Liver (tissue), 8 donors: ENCODE measurements at regions not wholly inside any gene's neighbourhood (a gene's known extent, or its start where the extent isn't known, plus 50 kb on each side); places are given as distances from the start of the nearest gene placed in this dataset.

Experiments used
- DNase-seq: peaks from one replicate; pipeline ENCODE4 v3.0.0-alpha.2; 2017; ENCODE audit warnings: low spot score
- H3K27ac ChIP-seq, 2 donors: one replicate each; pipeline ENCODE4 v1.7.0; 2013; ENCODE audit warnings: inconsistent platforms in 2 of 2, low read length in 2 of 2, control low read depth in 1 of 2, low read depth in 1 of 2, mild to moderate bottlenecking in 1 of 2
- H3K27me3 ChIP-seq, 4 donors: one replicate each; pipeline versions ENCODE4 v1.6.1 to v1.7.0; 2013; ENCODE audit warnings: low read length in 3 of 4, inconsistent platforms in 1 of 4, mild to moderate bottlenecking in 1 of 4, moderate library complexity in 1 of 4; ENCODE audit not compliant: control insufficient read depth in 4 of 4, insufficient read depth in 4 of 4
- H3K36me3 ChIP-seq, 4 donors: one replicate each; pipeline versions ENCODE4 v1.6.1 to v1.7.0; 2013; ENCODE audit warnings: low read length in 3 of 4, mild to moderate bottlenecking in 3 of 4, low read depth in 1 of 4, moderate library complexity in 1 of 4; ENCODE audit not compliant: control insufficient read depth in 4 of 4, insufficient read depth in 3 of 4
- H3K4me1 ChIP-seq, 4 donors: one replicate each; pipeline versions ENCODE4 v1.6.1 to v1.7.0; 2013; ENCODE audit warnings: low read length in 3 of 4, mild to moderate bottlenecking in 3 of 4, moderate library complexity in 1 of 4; ENCODE audit not compliant: control insufficient read depth in 4 of 4, insufficient read depth in 4 of 4
- H3K4me3 ChIP-seq, 3 donors: one replicate each; pipeline versions ENCODE4 v1.6.1 to v1.7.0; 2013; ENCODE audit warnings: low read length in 3 of 3, control low read depth in 1 of 3, low read depth in 1 of 3, mild to moderate bottlenecking in 1 of 3
- H3K9ac ChIP-seq, 2 donors: one replicate each; pipeline ENCODE4 v1.7.0; 2013; ENCODE audit warnings: low read length in 2 of 2, mild to moderate bottlenecking in 2 of 2, moderate library complexity in 2 of 2, control low read depth in 1 of 2, low read depth in 1 of 2
- H3K9me3 ChIP-seq, 4 donors: one replicate each; pipeline versions ENCODE4 v1.6.1 to v1.7.0; 2013; ENCODE audit warnings: low read length in 3 of 4; ENCODE audit not compliant: control insufficient read depth in 4 of 4
- CTCF ChIP-seq: fragments of 150-350 bp; IDR thresholded peaks from 2 replicates; pipeline ENCODE4 v1.5.1; 2017; ENCODE audit warnings: improper control_type of control experiment, low read depth, low read length; ENCODE audit not compliant: missing input control
- FOXA1 ChIP-seq: IDR thresholded peaks from 2 replicates; pipeline ENCODE4 v1.6.1; 2016; ENCODE audit warnings: antibody characterized with exemption
- GABPA ChIP-seq, 2 donors: IDR thresholded peaks in 1 of 2; conservative IDR thresholded peaks in 1 of 2; 2 replicates each; pipeline ENCODE4 v1.6.1; 2016; ENCODE audit warnings: antibody characterized with exemption in 2 of 2, mild to moderate bottlenecking in 1 of 2, moderate library complexity in 1 of 2
- HNF4G ChIP-seq: IDR thresholded peaks from 2 replicates; pipeline ENCODE4 v1.6.1; 2016; ENCODE audit warnings: antibody characterized with exemption
- MAX ChIP-seq: IDR thresholded peaks from 2 replicates; pipeline ENCODE4 v1.6.1; 2016; ENCODE audit warnings: antibody characterized with exemption
- RAD21 ChIP-seq, 2 donors: IDR thresholded peaks; 2 replicates each; pipeline ENCODE4 v1.6.1; 2016; ENCODE audit warnings: antibody characterized with exemption in 2 of 2, mild to moderate bottlenecking in 2 of 2
- REST ChIP-seq: IDR thresholded peaks from 2 replicates; pipeline ENCODE4 v1.6.1; 2016; ENCODE audit warnings: antibody characterized with exemption, mild to moderate bottlenecking
- RXRA ChIP-seq, 2 donors: IDR thresholded peaks; 2 replicates each; pipeline ENCODE4 v1.6.1; 2017 to 2018; ENCODE audit warnings: antibody characterized with exemption in 2 of 2, mild to moderate bottlenecking in 1 of 2
- TAF1 ChIP-seq: conservative IDR thresholded peaks from 2 replicates; pipeline ENCODE4 v1.6.1; 2016; ENCODE audit warnings: antibody characterized with exemption, mild to moderate bottlenecking
- ZBTB33 ChIP-seq: IDR thresholded peaks from 2 replicates; pipeline ENCODE4 v1.6.1; 2016; ENCODE audit warnings: antibody characterized with exemption
- WGBS: extraction: QIAGEN DNeasy Blood & Tissue Kit; methylation state at CpG from one replicate; pipeline ENCODE4 v1.1.7; 2013; 5-methylcytosine and 5-hydroxymethylcytosine counted together
- donor health status: healthy.
- donor health status: healthy.
- donor health status: healthy.
- donor health status: healthy.
- donor health status: healthy.

GRCh38 chr13:104295537-104295936 is 1229.3 kb upstream of the SLC10A2 start:
- Histone ChIP-seq H3K27me3 (no peaks in the 10 kb centered on the region), H3K36me3 (no peaks in the 10 kb centered on the region), H3K27ac (no peak overlapping the region), H3K4me1 (no peaks in the 10 kb centered on the region), H3K4me3 (no peak overlapping the region), H3K9me3 (no peaks in the 10 kb centered on the region), H3K9ac (no peak overlapping the region)
- WGBS = 56% methylated on average over 5 of the region's 5 CpGs
- TF ChIP-seq HNF4G = no peak
- TF ChIP-seq FOXA1 = no peak
- no peak for TF ChIP-seq MAX
- TF ChIP-seq GABPA (IDR thresholded peaks at IDR 0.05 in 1 of 2, conservative IDR thresholded peaks at IDR 0.05 in 1 of 2) = no peak
- no peak for TF ChIP-seq RAD21 (IDR thresholded peaks at IDR 0.05)
- DNase-seq = no peak

GRCh38 chr13:104289400-104289799 is 1223.2 kb upstream of the SLC10A2 start:
- no peak for DNase-seq
- no peak overlapping the region for H3K27ac ChIP-seq
- H3K36me3 ChIP-seq = no peaks in the 10 kb centered on the region
- TF ChIP-seq CTCF = no peak
- TF ChIP-seq RAD21 (IDR thresholded peaks at IDR 0.05) = no peak
- TF ChIP-seq REST = no peak
- no peaks in the 10 kb centered on the region for H3K9me3 ChIP-seq
- WGBS = 83% methylated on average over 3 of the region's 3 CpGs
- H3K9ac ChIP-seq = no peak overlapping the region
- no peaks in the 10 kb centered on the region for H3K4me1 ChIP-seq
- H3K4me3 ChIP-seq = no peak overlapping the region
- H3K27me3 ChIP-seq = no peaks in the 10 kb centered on the region

GRCh38 chr13:104288496-104288895 is 1222.3 kb upstream of the SLC10A2 start:
- TF ChIP-seq ZBTB33 = no peak
- TF ChIP-seq RXRA (IDR thresholded peaks at IDR 0.05) = no peak
- no peak for TF ChIP-seq HNF4G
- no peak for TF ChIP-seq TAF1
- TF ChIP-seq REST = no peak
- TF ChIP-seq GABPA (IDR thresholded peaks at IDR 0.05 in 1 of 2, conservative IDR thresholded peaks at IDR 0.05 in 1 of 2) = no peak
- no peak overlapping the region for H3K9ac ChIP-seq
- H3K36me3 ChIP-seq = no peaks in the 10 kb centered on the region
- H3K27me3 ChIP-seq = no peaks in the 10 kb centered on the region
- no peaks in the 10 kb centered on the region for H3K4me1 ChIP-seq
- no peak for DNase-seq
- no peak overlapping the region for H3K4me3 ChIP-seq
- 73% methylated on average over 5 of the region's 5 CpGs for WGBS
- H3K9me3 ChIP-seq = no peaks in the 10 kb centered on the region
- H3K27ac ChIP-seq = no peak overlapping the region
